Activated CD4-positive, alpha-beta T cell treated with anti-CD3 and anti-CD28 coated beads, Interleukin-2, amount 10 ng/mL, durations not matched to agents 7 days and 5 days (primary cell): ENCODE measurements at regions not wholly inside any gene's neighbourhood (a gene's known extent, or its start where the extent isn't known, plus 50 kb on each side); places are given as distances from the start of the nearest gene placed in this dataset. TPM values are rescaled to one million over a fixed set of nuclear protein-coding genes. Genes with fewer than 3 reads are reported as not detected.
"Not testable (repeated sequence)": the region's sequence is repeated elsewhere in the genome, so short reads cannot be mapped to it uniquely, and the experiment has no call there.

ENCODE experiments used
- CTCF ChIA-PET: fragments of 350-600 bp; sonication (Branson Sonifier 250); formaldehyde crosslinking; loops from one replicate; lab custom pipeline; 2021; ENCODE audit warnings: antibody characterized with exemption; lab: Charles Lee
- POLR2A ChIA-PET: fragments of 350-600 bp; sonication (Branson Sonifier 250); formaldehyde crosslinking; loops from one replicate; lab custom pipeline; 2021; ENCODE audit warnings: antibody characterized with exemption; lab: Charles Lee
- DNase-seq: peaks from one replicate; pipeline ENCODE4 v3.0.0-alpha.2; 2020
- H3K27ac Mint-ChIP-seq: one replicate; pipeline ENCODE4 v1.8.0; 2021; ENCODE audit warnings: mild to moderate bottlenecking, moderate library complexity, mixed read lengths
- H3K27me3 Mint-ChIP-seq: one replicate; pipeline ENCODE4 v1.8.0; 2021; ENCODE audit warnings: mixed read lengths
- H3K36me3 Mint-ChIP-seq: one replicate; pipeline ENCODE4 v1.8.0; 2021; ENCODE audit warnings: low read depth, mixed read lengths
- H3K4me1 Mint-ChIP-seq: one replicate; pipeline ENCODE4 v1.8.0; 2021; ENCODE audit warnings: mixed read lengths
- H3K4me3 Mint-ChIP-seq: one replicate; pipeline ENCODE4 v1.8.0; 2021; ENCODE audit warnings: mild to moderate bottlenecking, moderate library complexity, mixed read lengths
- H3K9me3 Mint-ChIP-seq: one replicate; pipeline ENCODE4 v1.8.0; 2021; ENCODE audit warnings: mixed read lengths
- microRNA-seq: library from miRNA; unstranded; fragments of <30 nt; microRNA quantifications from one replicate; pipeline ENCODE4 v1.2.0, GENCODE V29; 2021; ENCODE audit warnings: borderline microRNAs expressed, borderline replicate concordance

DNA sequence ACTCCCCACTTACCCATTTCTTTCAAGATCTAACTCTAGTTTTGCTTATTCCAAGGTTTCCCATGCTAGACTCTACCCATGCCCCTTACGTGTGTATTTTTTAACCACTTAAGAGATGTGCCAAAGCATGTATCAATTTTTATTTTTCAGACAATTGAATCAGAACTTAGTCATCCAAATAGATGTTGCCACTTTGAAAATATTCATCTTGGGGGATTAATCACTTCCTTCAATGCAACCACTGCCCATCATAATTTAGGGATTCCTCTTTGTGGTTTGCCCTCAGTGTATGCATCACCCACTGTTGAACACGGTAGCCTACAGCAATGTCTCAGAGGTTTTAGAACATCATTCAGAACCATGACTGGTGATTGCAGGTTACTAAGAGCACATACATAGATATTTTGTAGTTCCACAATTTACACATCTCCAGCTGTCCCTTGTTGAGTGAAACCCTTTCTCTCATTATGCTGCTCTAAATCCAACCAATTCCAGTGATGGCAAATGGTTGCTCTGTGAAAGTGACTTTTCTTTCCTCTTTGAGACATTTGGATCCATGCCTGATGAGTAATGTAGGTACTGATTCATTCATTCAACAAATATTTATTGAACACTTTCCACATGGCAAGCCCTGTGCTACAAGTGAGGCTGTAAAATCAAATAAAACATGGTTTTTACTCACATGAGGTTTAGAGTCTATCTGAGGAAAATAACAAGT lies 60.6 kb upstream of the SERP2 start:
- H3K4me3 Mint-ChIP-seq: no peak overlapping the region
- H3K27me3 Mint-ChIP-seq: peaks cover 19% of the 10 kb centered on the region
- POLR2A ChIA-PET: no interaction called here
- no peaks in the 10 kb centered on the region for H3K9me3 Mint-ChIP-seq
- H3K27ac Mint-ChIP-seq: no peak overlapping the region
- no peak for DNase-seq
- H3K36me3 Mint-ChIP-seq: no peaks in the 10 kb centered on the region
- H3K4me1 Mint-ChIP-seq: peaks cover 8% of the 10 kb centered on the region
- CTCF ChIA-PET: no interaction called here

DNA sequence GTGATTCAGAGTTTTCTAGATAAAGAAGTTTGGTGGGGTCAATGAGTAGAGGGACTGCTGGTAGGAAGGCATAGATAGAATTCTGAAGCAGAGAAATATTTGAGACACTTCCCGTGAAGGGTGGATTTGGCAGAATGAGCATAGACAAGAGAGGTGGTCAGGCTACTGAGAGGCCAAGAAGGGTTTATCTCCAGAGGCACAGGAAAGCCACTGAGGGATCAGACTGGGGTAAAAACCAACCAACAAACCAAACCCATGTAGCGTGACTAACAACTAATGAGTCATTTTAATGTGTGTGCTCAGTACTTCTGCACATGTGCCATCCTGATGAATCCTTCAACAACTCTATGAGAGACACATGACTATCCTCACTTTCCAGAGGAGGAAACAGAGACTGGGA lies 60.0 kb upstream of the SERP2 start:
- peaks cover 16% of the 10 kb centered on the region for H3K27me3 Mint-ChIP-seq
- no peaks in the 10 kb centered on the region for H3K36me3 Mint-ChIP-seq
- H3K4me1 Mint-ChIP-seq: peaks cover 8% of the 10 kb centered on the region
- CTCF ChIA-PET: no interaction called here
- POLR2A ChIA-PET: no interaction called here
- no peak for DNase-seq
- H3K27ac Mint-ChIP-seq: no peak overlapping the region
- H3K9me3 Mint-ChIP-seq: no peaks in the 10 kb centered on the region
- H3K4me3 Mint-ChIP-seq: no peak overlapping the region

DNA sequence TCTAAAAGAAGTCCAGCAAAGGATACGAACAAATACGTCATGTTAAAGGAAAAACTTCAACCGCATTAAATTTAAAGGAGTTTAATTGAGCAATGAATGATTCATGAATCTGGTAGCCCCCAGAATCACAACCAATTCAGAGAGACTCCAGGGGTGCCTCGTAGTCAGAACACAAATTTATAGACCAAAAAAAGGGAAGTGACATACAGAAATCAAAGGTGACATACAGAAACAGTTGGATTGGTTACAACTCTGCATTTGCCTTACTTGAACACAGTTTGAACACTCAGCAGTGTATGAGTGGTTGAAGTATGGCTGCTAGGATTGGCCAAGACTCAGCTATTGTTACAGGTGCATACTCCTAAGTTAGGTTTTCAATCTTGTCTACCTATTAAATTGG lies 59.5 kb upstream of the SERP2 start:
- H3K4me3 Mint-ChIP-seq, POLR2A ChIA-PET, H3K9me3 Mint-ChIP-seq, H3K4me1 Mint-ChIP-seq, H3K27ac Mint-ChIP-seq, DNase-seq, H3K36me3 Mint-ChIP-seq, CTCF ChIA-PET: not testable (repeated sequence)
- peaks cover 16% of the 10 kb centered on the region for H3K27me3 Mint-ChIP-seq

GRCh38 chr13:44317752-44318151 lies 55.9 kb upstream of the SERP2 start:
- H3K36me3 Mint-ChIP-seq: no peaks in the 10 kb centered on the region
- CTCF ChIA-PET: no interaction called here
- no peak overlapping the region for H3K27ac Mint-ChIP-seq
- DNase-seq: no peak
- no peak overlapping the region for H3K4me3 Mint-ChIP-seq
- POLR2A ChIA-PET: no interaction called here
- H3K4me1 Mint-ChIP-seq: peaks cover 7% of the 10 kb centered on the region
- peaks cover 2% of the 10 kb centered on the region for H3K9me3 Mint-ChIP-seq
- H3K27me3 Mint-ChIP-seq: peaks cover 11% of the 10 kb centered on the region

GRCh38 chr13:44318161-44318560 lies 55.5 kb upstream of the SERP2 start:
- POLR2A ChIA-PET: no interaction called here
- Mint-ChIP-seq H3K27ac (no peak overlapping the region), H3K27me3 (peaks cover 10% of the 10 kb centered on the region), H3K9me3 (peaks cover 2% of the 10 kb centered on the region), H3K36me3 (no peaks in the 10 kb centered on the region), H3K4me3 (no peak overlapping the region), H3K4me1 (peaks cover 5% of the 10 kb centered on the region)
- CTCF ChIA-PET: no interaction called here
- DNase-seq: no peak

- Mint-ChIP-seq H3K36me3 (no peaks in the 10 kb centered on the region), H3K4me3 (no peak overlapping the region), H3K27me3 (peaks cover 10% of the 10 kb centered on the region), H3K9me3 (peaks cover 2% of the 10 kb centered on the region), H3K27ac (no peak overlapping the region), H3K4me1 (no peaks in the 10 kb centered on the region)
- POLR2A ChIA-PET: no interaction called here
- CTCF ChIA-PET: no interaction called here
- DNase-seq: no peak
Measured at GRCh38 chr13:44320611-44321010, 53.0 kb upstream of the SERP2 start.

GRCh38 chr13:44321961-44322360 lies 51.7 kb upstream of the SERP2 start:
- Mint-ChIP-seq H3K27me3 (peaks cover 6% of the 10 kb centered on the region), H3K4me3 (no peak overlapping the region), H3K9me3 (peaks cover 5% of the 10 kb centered on the region), H3K4me1 (no peaks in the 10 kb centered on the region), H3K27ac (no peak overlapping the region), H3K36me3 (no peaks in the 10 kb centered on the region)
- ChIA-PET POLR2A (no interaction called here), CTCF (no interaction called here)
- no peak for DNase-seq

GRCh38 chr13:44322928-44323327 lies 50.7 kb upstream of the SERP2 start:
- POLR2A ChIA-PET: no interaction called here
- DNase-seq: no peak
- CTCF ChIA-PET: no interaction called here
- Mint-ChIP-seq H3K27me3 (peaks cover under 1% of the 10 kb centered on the region), H3K4me3 (no peak overlapping the region), H3K36me3 (no peaks in the 10 kb centered on the region), H3K9me3 (peaks cover 5% of the 10 kb centered on the region), H3K27ac (no peak overlapping the region), H3K4me1 (no peaks in the 10 kb centered on the region)

DNA sequence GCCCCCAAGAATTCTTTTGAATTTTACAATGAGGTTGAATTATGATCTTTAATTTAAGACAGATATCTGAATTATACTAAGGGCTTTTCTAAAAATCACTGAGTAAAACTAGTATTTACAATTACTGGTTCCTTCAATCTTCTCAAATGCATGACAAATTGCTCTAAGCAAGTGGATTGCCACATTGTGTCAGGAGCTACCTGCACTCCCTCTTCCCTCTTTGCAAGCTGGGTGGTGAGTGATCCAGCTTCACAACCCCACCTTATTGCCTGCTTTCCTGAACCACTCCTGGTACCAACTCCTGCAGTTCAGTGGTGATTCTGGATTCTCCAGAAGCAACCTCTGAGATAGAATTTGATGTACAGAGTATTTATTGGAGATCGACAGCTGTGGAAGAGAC lies 49.9 kb upstream of the SERP2 start:
- H3K4me1 Mint-ChIP-seq: no peaks in the 10 kb centered on the region
- H3K4me3 Mint-ChIP-seq: no peak overlapping the region
- no peaks in the 10 kb centered on the region for H3K36me3 Mint-ChIP-seq
- POLR2A ChIA-PET: no interaction called here
- H3K27me3 Mint-ChIP-seq: no peaks in the 10 kb centered on the region
- H3K9me3 Mint-ChIP-seq: peaks cover 5% of the 10 kb centered on the region
- DNase-seq: no peak
- CTCF ChIA-PET: no interaction called here
- no peak overlapping the region for H3K27ac Mint-ChIP-seq

Small RNA genes lying in the stretch of these regions (microRNA-seq; reads per million reads assigned to microRNA genes)
- gene MIR8079: not detected
